GM21786 (cell line): ENCODE measurements at regions not wholly inside any gene's neighbourhood (a gene's known extent, or its start where the extent isn't known, plus 50 kb on each side); places are given as distances from the start of the nearest gene placed in this dataset.

Experiments used
- ATAC-seq: cut with Tn5 transposase; IDR thresholded peaks from one replicate; pipeline ENCODE4 v1.9.1; 2021; ENCODE audit not compliant: unreplicated experiment

DNA sequence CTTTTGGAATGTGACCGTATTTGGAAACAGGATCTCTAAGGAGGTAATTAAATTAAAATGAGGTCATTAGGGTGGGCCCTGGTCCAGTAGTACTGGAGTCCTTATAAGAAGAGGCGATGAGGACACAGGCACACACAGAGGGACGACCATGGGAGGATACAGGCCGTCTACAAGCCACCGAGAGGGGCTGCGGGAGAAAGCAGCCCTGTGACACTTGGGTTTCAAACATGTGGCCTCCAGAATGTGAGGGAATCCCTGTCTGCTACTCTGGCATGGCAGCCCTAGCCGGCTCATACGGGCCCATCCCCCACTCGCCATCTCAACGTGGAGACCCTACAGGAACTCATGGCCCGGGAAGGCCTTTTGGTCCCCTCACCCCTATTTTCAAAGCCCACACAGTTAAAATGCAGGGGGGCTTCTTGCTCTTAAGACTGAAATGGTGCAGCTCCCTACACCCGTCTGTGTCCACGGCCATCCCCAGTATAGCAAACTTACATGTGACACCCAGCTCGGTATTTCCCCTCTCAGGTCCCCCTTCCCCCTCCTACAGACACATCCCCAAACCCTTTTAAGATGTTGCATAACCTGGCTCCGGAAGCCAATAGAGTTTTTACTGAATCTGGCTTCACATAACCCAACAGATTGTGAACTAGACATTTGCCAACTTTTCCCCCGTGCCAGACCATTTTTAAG is 124.1 kb upstream of the TBL1X start:
- peak; percentile 21 for ATAC-seq

DNA sequence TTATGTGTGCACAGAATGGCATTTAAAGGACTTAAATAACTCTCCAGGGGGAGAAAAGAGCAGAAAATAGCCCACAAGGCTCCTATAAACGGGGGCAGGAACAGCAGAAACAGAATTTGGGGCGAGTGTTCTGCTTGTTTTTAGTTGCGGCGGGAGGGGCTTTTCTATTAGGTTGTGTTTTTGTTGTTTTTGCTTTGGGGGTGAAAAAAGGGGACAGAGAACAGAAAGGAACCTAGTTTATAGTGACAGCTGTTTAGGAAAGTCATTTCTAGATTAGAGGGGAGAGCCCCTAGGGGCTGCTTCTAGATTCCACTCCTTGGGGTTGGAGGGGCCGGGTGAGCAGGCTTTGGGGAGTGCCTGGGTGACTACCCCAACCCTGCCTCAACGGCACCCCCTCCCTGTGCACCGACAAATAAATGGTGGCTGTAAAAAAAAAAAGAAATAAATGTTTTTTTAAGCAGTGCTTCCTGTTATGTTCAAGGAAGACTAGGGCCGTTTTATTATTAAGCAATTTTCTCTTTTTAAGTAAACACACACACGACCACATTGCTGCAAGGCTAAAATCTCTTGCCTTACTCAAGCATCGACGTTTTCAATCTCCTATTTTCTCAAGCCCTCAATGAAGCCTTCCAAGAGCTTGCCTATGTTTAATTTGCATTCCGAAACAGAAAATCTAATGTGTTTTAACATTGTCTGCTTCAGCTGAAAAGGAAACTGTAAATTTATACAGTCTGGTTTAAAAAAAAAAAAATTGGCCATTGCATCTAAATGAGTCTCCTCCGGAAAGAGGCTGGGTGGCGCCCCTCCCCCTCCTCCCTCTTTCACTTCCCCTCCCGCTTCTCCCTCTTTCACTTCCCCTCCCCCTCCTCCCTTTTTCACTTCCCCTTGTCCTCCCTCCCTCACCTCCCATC is 123.3 kb upstream of the TBL1X start:
- peak; percentile 86 for ATAC-seq

DNA sequence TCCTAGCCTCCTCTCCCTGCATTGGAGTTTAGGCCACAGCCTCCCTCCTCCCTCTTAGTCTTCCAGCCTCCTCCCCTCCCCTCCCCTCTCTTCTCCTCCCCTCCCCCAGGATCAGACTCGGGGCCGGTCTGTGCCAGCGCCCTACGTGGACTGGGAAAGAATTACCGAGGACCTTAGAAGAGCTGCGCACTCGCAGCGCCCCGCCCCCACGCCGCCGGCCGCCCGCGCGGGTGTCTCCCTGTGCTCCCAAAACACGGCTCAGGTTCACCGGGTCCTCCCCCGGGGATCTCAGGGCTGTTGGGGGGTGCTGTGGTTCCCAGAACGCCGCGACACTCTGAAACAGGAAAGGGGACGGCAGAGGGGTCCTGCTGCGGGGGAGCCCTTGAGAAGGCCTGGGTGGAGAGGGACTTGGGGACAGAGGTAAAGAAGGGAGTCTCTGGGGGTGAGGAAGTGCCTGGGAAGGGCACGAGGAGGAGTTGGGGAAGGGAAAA is 122.3 kb upstream of the TBL1X start:
- ATAC-seq = no peak

DNA sequence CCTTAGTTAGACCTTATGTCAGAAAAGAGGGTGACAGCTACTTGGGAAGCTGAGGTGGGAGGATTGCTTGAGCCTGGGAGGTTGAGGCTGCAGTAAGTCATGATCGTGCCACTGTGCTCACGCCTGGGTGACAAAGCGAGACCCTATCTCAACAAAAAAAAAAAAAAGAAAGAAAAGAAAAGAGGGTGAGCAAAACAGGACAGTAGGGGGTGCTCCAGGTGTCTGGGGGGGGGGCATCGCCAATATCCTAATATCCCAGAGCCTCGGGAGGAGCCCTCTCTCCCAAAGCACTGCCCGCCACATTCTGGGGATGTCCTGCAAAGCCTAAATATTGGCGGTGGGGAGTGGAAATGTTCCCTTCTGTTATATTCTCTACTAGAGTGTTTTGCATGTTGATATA is 120.9 kb upstream of the TBL1X start:
- ATAC-seq = no peak

DNA sequence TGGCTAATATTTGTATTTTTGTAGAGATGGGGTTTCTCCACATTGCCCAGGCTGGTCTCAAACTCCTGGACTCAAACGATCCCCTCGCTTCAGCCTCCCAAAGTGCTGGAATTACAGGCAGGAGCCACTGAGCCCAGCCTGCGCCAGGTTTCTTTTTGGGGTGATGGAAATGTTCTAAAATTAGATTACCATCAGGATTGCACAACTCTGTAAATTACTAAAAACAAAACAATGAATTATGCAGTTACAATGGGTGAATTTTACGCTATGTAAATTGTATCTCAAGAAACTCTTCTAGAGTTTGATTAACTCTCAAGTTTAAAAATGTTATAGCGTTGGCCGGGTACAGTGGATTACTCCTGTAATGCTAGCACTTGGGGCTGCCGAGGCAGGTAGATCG is 118.9 kb upstream of the TBL1X start:
- no peak for ATAC-seq

DNA sequence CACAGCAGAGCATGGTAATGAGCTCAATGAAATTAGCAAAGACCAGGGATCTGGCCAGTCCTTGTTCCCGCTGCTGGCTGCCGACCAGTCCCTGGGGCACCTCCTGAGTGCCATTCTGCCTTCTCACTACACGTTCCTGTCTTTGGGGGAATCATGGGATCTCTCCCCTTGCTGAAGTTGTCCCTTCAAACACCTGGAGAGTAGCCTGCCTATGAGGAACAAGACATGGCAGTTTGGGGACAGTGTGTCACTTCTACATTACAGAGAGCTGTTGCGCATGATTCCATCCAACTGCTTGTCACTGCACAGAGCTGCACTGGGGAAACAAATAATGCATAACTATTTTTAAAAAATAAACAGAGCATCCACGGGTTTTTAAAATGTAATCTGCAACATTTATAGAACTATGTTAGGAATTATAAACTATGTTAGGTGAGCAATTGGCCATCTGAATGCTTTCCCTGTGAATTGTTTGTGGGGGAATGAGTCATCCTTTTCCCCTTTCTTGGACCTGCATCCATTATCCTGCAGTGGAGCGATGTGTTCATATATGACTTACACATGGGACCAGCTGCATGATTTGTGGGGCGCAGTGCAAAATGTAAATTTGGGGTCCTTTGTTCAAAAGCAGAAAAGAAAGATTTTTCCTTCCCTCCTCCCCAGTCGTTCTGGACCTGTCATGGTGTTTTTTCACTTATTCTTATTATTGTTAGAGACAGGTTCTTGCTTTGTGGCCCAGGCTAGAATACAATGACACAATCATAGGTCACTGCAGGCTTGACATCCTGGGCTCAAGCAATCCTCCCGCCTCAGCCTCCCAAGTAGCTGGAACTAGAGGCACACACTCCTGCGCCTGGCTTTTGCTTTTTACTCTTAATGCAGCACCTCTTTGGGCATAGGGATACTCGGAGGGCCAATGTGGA is 115.0 kb upstream of the TBL1X start:
- ATAC-seq = no peak

DNA sequence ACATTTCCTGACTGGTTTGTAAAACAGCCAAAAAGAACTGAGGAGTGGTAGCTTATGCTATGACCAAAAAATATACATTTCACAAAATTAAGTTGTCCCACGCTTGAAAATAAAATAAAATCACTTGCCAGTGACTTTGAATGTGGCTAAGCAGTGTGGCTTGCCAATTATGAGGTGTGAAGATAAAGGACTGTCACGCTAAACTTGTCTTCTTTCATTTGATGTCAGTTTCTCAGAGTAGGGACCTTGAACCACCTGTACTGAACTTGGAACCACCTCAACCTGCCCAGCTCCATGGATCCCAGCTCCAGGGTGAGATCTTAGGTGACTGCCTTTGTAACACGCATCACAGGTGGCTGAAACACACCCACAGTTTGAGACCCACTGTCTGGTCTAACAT is 113.7 kb upstream of the TBL1X start:
- no peak for ATAC-seq

DNA sequence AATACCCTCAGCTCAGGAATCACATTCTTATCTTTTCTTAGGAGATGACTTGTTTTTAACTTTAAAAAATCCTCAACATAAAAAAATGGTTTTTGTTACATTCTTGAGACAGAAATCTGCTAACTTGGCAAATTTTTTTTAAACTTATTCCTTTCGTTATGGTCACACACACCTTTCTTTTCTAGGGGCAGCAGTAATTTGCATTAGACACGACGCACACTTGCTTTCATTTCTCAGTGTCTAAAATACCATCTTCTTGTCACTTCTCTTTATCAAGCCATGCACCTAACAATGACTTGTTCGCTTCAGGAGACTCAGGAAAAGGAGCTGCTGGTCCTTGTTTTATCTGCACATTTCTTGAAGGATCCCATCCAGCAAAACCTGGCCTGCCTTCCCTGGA is 112.6 kb upstream of the TBL1X start:
- peak; percentile 58 for ATAC-seq

DNA sequence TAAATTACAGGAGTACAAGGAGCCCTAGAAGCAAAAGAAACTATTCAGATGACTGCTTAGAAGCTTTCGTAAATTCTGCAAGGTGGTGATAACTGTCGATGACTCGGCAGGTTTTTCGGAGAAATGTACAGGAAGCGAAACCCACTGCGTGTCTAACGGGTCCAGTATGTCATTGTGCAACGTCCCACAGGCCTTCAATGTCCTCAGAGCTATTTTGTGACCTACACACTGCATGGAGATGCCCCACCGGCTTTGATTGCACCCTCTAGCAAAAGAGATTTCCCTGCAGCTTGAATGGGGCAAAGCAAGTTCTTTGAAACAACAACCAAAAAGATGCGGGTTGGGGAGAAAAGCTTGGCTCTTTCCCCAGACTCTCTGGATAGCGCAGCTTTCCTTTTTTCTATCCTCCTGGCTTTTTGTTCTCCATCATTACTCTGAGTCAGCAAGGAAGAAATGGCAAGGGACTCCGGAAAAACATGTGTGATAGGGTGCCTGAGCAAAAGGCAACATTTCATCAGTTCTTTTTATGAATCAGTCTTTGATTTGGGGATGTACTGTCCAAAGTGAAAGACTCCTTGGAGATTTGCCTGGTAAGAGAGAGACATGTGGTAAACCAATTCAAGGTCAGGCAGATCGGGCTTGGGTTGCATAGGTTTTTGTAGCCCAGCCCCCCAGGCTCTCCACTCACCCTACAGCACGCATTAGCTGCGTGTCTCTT is 112.0 kb upstream of the TBL1X start:
- ATAC-seq = peak; percentile 67

DNA sequence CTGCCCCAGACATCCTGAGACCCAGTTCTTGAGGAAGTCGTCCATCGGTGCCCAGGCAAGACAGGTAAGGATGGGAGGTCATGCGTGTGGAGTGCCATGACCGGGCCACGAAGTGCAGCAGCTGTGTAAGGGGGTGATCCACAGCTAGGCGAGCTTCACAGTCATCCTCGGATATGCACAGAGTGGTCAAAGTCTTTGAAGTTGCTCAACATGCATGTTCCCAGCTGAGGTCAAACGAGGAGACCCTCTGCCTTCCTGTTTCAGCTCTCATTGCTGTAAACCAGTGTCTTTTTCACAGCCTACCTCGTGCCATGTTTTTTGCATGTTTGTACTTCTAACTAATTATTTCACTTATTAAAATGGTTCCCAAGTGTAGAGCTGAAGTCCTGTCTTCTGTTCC is 109.9 kb upstream of the TBL1X start:
- no peak for ATAC-seq

DNA sequence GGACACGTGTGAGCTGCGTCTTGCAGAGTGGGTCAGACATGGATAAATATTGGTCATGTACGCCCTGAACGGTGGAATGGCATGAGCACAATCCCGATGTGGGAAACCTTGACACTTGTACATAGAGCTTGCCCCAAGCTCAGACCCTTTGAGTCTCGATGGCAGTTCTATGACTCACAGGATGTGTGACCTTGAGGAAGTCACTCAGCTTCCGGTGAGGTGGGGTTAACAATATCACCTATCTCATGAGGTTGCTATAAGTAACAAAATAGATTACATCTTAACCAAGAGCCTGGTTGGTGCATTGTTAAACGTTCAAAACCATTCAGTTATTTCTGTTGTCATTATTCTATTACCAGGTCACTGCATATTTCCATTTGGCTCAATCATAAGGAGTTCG is 109.1 kb upstream of the TBL1X start:
- ATAC-seq = no peak

DNA sequence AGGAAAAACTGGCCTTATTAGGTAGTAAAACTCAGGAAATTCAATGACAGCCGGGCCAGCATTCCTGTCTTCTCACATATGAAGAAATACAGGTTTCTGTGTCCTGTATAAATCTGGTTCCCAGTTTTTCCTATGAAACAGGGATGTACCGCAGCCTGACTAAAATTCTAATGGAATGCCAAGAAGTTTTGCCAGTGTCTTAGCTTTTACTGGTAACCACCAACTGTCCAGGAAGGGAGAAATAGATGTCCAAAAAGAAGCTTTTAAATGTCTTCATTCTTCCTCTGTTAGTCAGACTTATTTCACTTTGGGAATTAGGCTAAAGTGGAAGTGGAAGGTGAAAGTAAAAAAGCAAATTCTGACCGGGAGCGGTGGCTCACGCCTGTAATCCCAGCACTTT is 108.0 kb upstream of the TBL1X start:
- no peak for ATAC-seq

DNA sequence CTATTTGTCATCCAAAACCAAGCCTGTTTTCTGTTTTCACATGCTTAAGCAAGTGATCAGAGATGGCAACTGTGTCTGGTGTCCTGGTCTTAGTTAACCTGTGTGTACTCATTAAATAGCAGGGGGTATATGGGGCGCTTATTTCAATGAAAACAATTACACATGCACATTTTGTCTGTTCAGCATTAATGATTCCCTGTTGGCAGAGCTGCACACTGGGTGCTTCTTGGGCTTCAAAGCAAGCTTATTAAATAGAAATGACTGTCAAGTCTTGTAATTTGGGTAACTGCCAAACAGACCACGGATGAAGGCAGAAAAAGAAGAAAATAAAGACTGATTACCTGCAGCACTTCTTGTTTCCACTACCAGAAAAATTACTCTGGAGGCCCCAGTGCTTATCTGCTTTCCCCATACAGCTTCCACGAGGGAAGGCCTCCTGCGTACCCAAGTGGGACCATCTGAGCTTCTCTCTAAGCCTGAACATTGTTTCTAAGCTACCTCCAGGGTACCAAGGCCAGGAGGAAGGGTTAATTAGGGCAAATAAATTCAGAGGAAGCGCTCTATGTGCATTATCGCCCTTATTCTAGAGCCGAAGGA is 107.2 kb upstream of the TBL1X start:
- no peak for ATAC-seq

DNA sequence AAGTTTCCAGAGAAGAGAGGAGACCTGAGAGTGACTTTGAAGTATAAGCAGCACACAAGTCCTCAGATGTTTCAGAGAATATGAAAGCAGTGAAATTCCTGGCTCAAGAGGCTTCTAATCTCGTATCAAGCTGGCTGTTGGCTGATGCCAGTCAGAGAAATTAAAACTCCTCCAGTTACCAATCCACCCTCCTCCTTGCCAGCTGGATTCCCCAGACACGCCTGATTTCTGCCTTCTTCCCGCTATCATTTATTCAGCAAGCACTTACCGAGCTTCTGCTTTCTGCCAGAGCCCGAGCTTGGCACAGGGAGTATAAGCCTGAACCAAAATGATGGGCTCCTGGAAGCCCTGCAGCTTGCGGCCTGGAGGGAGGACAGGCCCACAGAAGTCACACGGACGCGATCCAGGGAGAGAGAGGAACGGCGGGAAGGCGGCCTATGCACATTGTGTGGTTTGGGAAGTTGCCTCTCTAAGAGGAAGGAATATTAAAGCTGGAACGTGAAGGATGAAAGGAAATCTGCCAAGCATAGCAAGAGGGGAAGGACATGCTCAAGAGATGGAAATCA is 102.4 kb upstream of the TBL1X start:
- ATAC-seq = no peak

DNA sequence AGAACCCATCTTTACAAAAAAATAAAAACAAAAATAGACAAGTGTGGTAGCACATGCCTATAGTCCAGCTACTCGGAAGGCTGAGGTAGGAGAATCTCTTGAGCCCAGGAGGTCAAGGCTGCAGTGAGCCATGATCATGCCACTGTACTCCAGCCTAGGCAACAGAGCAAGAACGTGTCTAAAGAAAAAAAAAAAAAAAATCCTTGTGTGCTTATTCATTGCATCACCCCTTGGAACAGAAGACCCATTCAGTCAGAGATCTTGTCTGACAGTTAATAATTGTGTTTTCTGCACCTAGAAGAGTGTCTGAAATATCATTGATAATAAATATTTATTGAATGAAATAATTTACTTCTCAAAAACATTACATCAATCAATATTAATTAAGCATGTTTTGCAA is 97.4 kb upstream of the TBL1X start:
- ATAC-seq = no peak

DNA sequence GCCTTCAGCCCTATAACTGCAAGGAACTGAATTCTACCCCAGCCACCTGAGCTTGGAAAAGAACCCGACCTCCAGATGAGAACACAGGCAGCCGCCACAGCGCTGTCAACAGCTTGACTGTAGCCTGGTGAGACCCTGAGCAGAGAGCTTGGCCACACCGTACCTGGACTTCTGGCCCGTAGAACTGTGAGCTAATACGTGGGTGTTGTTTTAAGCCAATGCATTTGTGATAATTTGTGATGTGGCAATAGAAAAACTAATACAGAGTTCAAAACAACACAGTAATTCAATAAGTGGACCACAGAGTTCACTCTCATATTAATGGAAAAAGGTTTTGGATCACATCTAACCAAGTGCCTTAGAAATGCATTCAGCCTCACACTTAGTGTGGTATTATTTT is 96.6 kb upstream of the TBL1X start:
- ATAC-seq = no peak

DNA sequence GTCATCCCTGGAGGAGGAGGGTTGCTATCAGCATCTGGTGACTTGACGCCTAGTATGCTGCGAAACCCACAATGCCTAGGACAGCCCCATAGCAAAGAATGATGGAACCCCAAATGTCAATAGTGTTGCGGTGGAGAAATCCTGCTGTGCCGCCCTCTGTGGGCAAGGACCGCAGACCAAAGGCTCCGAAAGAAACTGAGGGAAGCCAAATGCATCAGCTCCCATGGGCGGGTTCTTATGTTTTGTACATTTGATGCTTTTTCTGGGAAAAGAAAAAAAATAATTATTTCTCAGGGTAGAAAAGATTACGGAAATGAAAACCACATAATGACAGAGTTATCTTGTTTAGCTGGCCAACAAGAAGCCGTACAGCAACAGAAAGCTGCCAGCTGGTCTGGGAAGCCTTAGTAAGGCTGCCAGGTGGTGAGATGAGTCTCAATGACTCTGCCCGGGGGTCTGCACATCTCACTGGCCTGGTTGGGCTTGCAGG is 95.0 kb upstream of the TBL1X start:
- ATAC-seq = no peak

DNA sequence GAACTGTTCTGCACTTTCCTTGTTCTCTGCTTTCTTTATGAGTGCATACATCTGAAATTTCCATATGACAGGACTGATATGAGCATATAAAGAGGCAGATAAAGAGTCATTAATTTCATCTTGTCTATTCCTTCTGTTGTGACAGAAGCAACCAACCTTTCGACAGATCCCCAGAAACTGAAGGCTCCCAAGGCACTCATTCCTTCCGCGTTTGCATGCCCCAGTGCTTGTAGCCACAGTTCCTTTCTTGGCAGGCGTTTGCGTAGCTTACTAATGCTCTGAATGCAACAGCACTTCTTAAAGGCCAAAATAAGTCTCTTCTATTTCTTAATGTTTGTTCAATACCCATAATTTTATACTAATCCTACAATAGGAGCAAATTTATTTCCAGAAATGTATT is 94.0 kb upstream of the TBL1X start:
- ATAC-seq = no peak

DNA sequence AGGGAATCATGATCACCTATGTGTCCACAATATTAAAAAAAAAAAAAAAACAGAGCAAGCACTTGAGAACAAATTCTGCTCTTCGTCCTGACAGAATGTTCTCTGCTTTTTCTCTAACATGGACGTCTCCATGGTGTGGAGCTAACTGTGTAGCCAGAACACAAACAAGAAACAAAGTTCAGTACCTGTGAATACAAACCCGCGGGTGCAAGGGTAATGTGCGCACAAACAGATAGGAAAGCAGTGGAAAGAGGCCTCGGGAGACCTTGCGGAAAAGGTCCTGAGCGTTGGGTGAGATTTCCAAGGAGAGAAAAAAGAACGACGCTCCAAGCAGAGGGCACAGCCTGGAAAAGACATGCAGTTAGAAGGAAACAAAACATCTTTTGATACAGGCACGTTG is 92.0 kb upstream of the TBL1X start:
- ATAC-seq = no peak

DNA sequence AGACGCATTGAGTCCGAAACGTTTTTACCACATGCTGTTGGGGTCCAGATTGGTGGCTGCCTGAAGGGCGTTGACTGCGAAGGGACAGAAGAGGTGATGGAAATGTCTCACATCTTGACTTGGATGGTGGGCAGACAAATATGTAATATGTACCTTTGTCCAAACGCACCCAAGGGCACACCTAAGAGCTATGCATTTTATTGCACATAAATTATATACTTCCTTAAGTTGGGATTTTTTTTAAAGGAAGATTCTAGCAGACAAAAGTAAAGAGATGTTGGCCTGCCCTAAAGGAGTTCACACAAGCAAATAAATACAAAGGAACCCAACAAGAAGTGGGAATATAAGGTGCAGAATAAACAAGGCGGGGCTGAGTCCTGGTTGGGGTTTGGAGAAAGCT is 91.1 kb upstream of the TBL1X start:
- ATAC-seq = no peak
